ENCODE measurements at regions not wholly inside any gene's neighbourhood (a gene's known extent, or its start where the extent isn't known, plus 50 kb on each side); places are given as distances from the start of the nearest gene placed in this dataset.
"Not testable (repeated sequence)": the region's sequence is repeated elsewhere in the genome, so short reads cannot be mapped to it uniquely, and the experiment has no call there.

GRCh38 chr4:133598779-133599178, 449.7 kb downstream of the PCDH10 start:
- no peak for DNase-seq (ENCODE audit: low read depth in 2 of 3, low spot score in 2 of 3)

- DNase-seq (ENCODE audit: low read depth in 2 of 3, low spot score in 2 of 3), result no peak
These were observed 448.2 kb downstream of the PCDH10 start for GRCh38 chr4:133597251-133597650.

- no peak for DNase-seq (ENCODE audit: low read depth in 2 of 3, low spot score in 2 of 3)
These were observed 447.4 kb downstream of the PCDH10 start for GRCh38 chr4:133596459-133596858.

GRCh38 chr4:133594390-133595207, 445.5 kb downstream of the PCDH10 start:
- DNase-seq (ENCODE audit: low read depth in 2 of 3, low spot score in 2 of 3), result no peak

- no peak for DNase-seq (ENCODE audit: low read depth in 2 of 3, low spot score in 2 of 3)
These were observed 444.7 kb downstream of the PCDH10 start for GRCh38 chr4:133593764-133594163.

GRCh38 chr4:133592591-133592990, 443.5 kb downstream of the PCDH10 start:
- no peak for DNase-seq (ENCODE audit: low read depth in 2 of 3, low spot score in 2 of 3)

- no peak for DNase-seq (ENCODE audit: low read depth in 2 of 3, low spot score in 2 of 3)
These were observed 443.0 kb downstream of the PCDH10 start for GRCh38 chr4:133592106-133592505.

- no peak for DNase-seq (ENCODE audit: low read depth in 2 of 3, low spot score in 2 of 3)
These were observed 439.2 kb downstream of the PCDH10 start for GRCh38 chr4:133588306-133588705.

GRCh38 chr4:133585323-133585722, 436.2 kb downstream of the PCDH10 start:
- DNase-seq (ENCODE audit: low read depth in 2 of 3, low spot score in 2 of 3), result no peak

GRCh38 chr4:133584714-133585113, 435.6 kb downstream of the PCDH10 start:
- DNase-seq (ENCODE audit: low read depth in 2 of 3, low spot score in 2 of 3), result no peak

- no peak for DNase-seq (ENCODE audit: low read depth in 2 of 3, low spot score in 2 of 3)
These were observed 433.0 kb downstream of the PCDH10 start for GRCh38 chr4:133581996-133582619.

GRCh38 chr4:133574248-133574647, 425.2 kb downstream of the PCDH10 start:
- DNase-seq (ENCODE audit: low read depth in 2 of 3, low spot score in 2 of 3), result no peak

- no peak for DNase-seq (ENCODE audit: low read depth in 2 of 3, low spot score in 2 of 3)
These were observed 416.3 kb downstream of the PCDH10 start for GRCh38 chr4:133565379-133565778.

GRCh38 chr4:133559987-133560386, 410.9 kb downstream of the PCDH10 start:
- DNase-seq (ENCODE audit: low read depth in 2 of 3, low spot score in 2 of 3), result no peak

- DNase-seq (ENCODE audit: low read depth in 2 of 3, low spot score in 2 of 3), result no peak
These were observed 406.6 kb downstream of the PCDH10 start for GRCh38 chr4:133555671-133556070.

- no peak for DNase-seq (ENCODE audit: low read depth in 2 of 3, low spot score in 2 of 3)
These were observed 401.3 kb downstream of the PCDH10 start for GRCh38 chr4:133550436-133550835.

- no peak for DNase-seq (ENCODE audit: low read depth in 2 of 3, low spot score in 2 of 3)
These were observed 395.0 kb downstream of the PCDH10 start for GRCh38 chr4:133544097-133544496.

GRCh38 chr4:133537780-133538281, 388.7 kb downstream of the PCDH10 start:
- DNase-seq (ENCODE audit: low read depth in 2 of 3, low spot score in 2 of 3), result no peak

- DNase-seq (ENCODE audit: low read depth in 2 of 3, low spot score in 2 of 3), result not testable (repeated sequence)
These were observed 385.1 kb downstream of the PCDH10 start for GRCh38 chr4:133534224-133534623.

GRCh38 chr4:133524369-133524768, 375.3 kb downstream of the PCDH10 start:
- DNase-seq (ENCODE audit: low read depth in 2 of 3, low spot score in 2 of 3), result no peak

GRCh38 chr4:133513901-133514300, 364.8 kb downstream of the PCDH10 start:
- DNase-seq (ENCODE audit: low read depth in 2 of 3, low spot score in 2 of 3), result no peak

GRCh38 chr4:133498149-133498548, 349.1 kb downstream of the PCDH10 start:
- DNase-seq (ENCODE audit: low read depth in 2 of 3, low spot score in 2 of 3), result no peak
